ENCODE measurements at regions not wholly inside any gene's neighbourhood (a gene's known extent, or its start where the extent isn't known, plus 50 kb on each side); places are given as distances from the start of the nearest gene placed in this dataset.
"Not testable (repeated sequence)": the region's sequence is repeated elsewhere in the genome, so short reads cannot be mapped to it uniquely, and the experiment has no call there.

GRCh38 chr5:161036296-161036695, 184.3 kb upstream of the ATP10B start:
- no peak for DNase-seq (ENCODE audit: low spot score)

- no peak for DNase-seq (ENCODE audit: low spot score)
These were observed 182.4 kb upstream of the ATP10B start for GRCh38 chr5:161034451-161034850.

GRCh38 chr5:161030229-161030628, 178.2 kb upstream of the ATP10B start:
- no peak for DNase-seq (ENCODE audit: low spot score)

- DNase-seq (ENCODE audit: low spot score) = no peak
These were observed 175.8 kb upstream of the ATP10B start for GRCh38 chr5:161027763-161028162.

- DNase-seq (ENCODE audit: low spot score) = no peak
These were observed 171.5 kb upstream of the ATP10B start for GRCh38 chr5:161023551-161023950.

- no peak for DNase-seq (ENCODE audit: low spot score)
These were observed 170.1 kb upstream of the ATP10B start for GRCh38 chr5:161022151-161022550.

GRCh38 chr5:161009817-161010216, 157.8 kb upstream of the ATP10B start:
- DNase-seq (ENCODE audit: low spot score) = no peak

- no peak for DNase-seq (ENCODE audit: low spot score)
These were observed 157.2 kb upstream of the ATP10B start for GRCh38 chr5:161009194-161009593.

- DNase-seq (ENCODE audit: low spot score) = no peak
These were observed 155.9 kb upstream of the ATP10B start for GRCh38 chr5:161007879-161008278.

- no peak for DNase-seq (ENCODE audit: low spot score)
These were observed 150.6 kb upstream of the ATP10B start for GRCh38 chr5:161002571-161003074.

- no peak for DNase-seq (ENCODE audit: low spot score)
These were observed 149.6 kb upstream of the ATP10B start for GRCh38 chr5:161001604-161002003.

- DNase-seq (ENCODE audit: low spot score) = not testable (repeated sequence)
These were observed 149.1 kb upstream of the ATP10B start for GRCh38 chr5:161001142-161001541.

- no peak for DNase-seq (ENCODE audit: low spot score)
These were observed 139.2 kb upstream of the ATP10B start for GRCh38 chr5:160991205-160991604.

- DNase-seq (ENCODE audit: low spot score) = no peak
These were observed 127.4 kb upstream of the ATP10B start for GRCh38 chr5:160979385-160979784.

GRCh38 chr5:160978944-160979343, 126.9 kb upstream of the ATP10B start:
- no peak for DNase-seq (ENCODE audit: low spot score)

GRCh38 chr5:160976181-160976580, 124.2 kb upstream of the ATP10B start:
- DNase-seq (ENCODE audit: low spot score) = no peak

- DNase-seq (ENCODE audit: low spot score) = no peak
These were observed 118.7 kb upstream of the ATP10B start for GRCh38 chr5:160970605-160971191.

- DNase-seq (ENCODE audit: low spot score) = no peak
These were observed 117.6 kb upstream of the ATP10B start for GRCh38 chr5:160969645-160970044.

- no peak for DNase-seq (ENCODE audit: low spot score)
These were observed 116.5 kb upstream of the ATP10B start for GRCh38 chr5:160968480-160968879.

- DNase-seq (ENCODE audit: low spot score) = no peak
These were observed 114.9 kb upstream of the ATP10B start for GRCh38 chr5:160966921-160967320.

- DNase-seq (ENCODE audit: low spot score) = no peak
These were observed 109.8 kb upstream of the ATP10B start for GRCh38 chr5:160961761-160962160.

- DNase-seq (ENCODE audit: low spot score) = no peak
These were observed 109.0 kb upstream of the ATP10B start for GRCh38 chr5:160961038-160961437.

- DNase-seq (ENCODE audit: low spot score) = no peak
These were observed 108.6 kb upstream of the ATP10B start for GRCh38 chr5:160960592-160960991.

- no peak for DNase-seq (ENCODE audit: low spot score)
These were observed 107.8 kb upstream of the ATP10B start for GRCh38 chr5:160959804-160960203.

All from HT-29 (cell line).